Testis (tissue), 2 donors: ENCODE measurements at regions not wholly inside any gene's neighbourhood (a gene's known extent, or its start where the extent isn't known, plus 50 kb on each side); places are given as distances from the start of the nearest gene placed in this dataset.

Source experiments
- DNase-seq: peaks from one replicate; pipeline ENCODE4 v3.0.0-alpha.2; 2019
- H3K27ac ChIP-seq, 2 donors: fragments of 200-600 bp; sonication (generic); one replicate each; pipeline ENCODE4 v1.5.1; 2019
- H3K27me3 ChIP-seq: fragments of 200-600 bp; sonication (generic); one replicate; pipeline ENCODE4 v1.5.1; 2019
- H3K36me3 ChIP-seq: fragments of 200-600 bp; sonication (generic); one replicate; pipeline ENCODE4 v1.5.1; 2017; ENCODE audit warnings: low read depth; ENCODE audit errors: missing control alignments
- H3K4me1 ChIP-seq: fragments of 200-600 bp; sonication (generic); one replicate; pipeline ENCODE4 v1.5.1; 2019
- H3K4me3 ChIP-seq, 2 donors: fragments of 200-600 bp; sonication (generic); one replicate each; pipeline ENCODE4 v1.5.1; 2017 to 2019
- H3K9me3 ChIP-seq: fragments of 200-600 bp; sonication (generic); one replicate; pipeline ENCODE4 v1.5.1; 2017
- CTCF ChIP-seq, 3 experiments: fragments of 450-650 bp in 2 of 3; fragments of 200-600 bp in 1 of 3; sonication (generic) in 1 of 3; IDR thresholded peaks; one replicate each; pipeline ENCODE4 v1.5.1; 2016 to 2019; ENCODE audit warnings: antibody characterized with exemption in 3 of 3, mild to moderate bottlenecking in 2 of 3, moderate library complexity in 1 of 3
- POLR2A ChIP-seq: fragments of 450-650 bp; IDR thresholded peaks from one replicate; pipeline ENCODE4 v1.6.1; 2017; ENCODE audit warnings: antibody characterized with exemption, mild to moderate bottlenecking, moderate library complexity
- WGBS, 2 donors: methylation state at CpG; one replicate each; pipeline ENCODE4 v1.1.5; 2018; 5-methylcytosine and 5-hydroxymethylcytosine counted together
- intact Hi-C: fragments of 100-400 bp; cut with DNase I; formaldehyde crosslinking; loops from one replicate; pipeline ENCODE4 v1.15.1; 2023; ENCODE audit warnings: low total_unique reads

GRCh38 chr5:168054091-168054490 lies 237.4 kb upstream of the WWC1 start:
- peaks cover 6% of the 10 kb centered on the region for H3K4me1 ChIP-seq
- TF ChIP-seq POLR2A (no peak), CTCF (IDR thresholded peaks at IDR 0.05) (no peak)
- no peak overlapping the region for H3K27ac ChIP-seq
- H3K4me3 ChIP-seq: no peak overlapping the region
- DNase-seq: no peak
- no peaks in the 10 kb centered on the region for H3K27me3 ChIP-seq
- H3K9me3 ChIP-seq: no peaks in the 10 kb centered on the region
- WGBS, 2 donors: 72 to 73% methylated on average over 2 of the region's 2 CpGs
- intact Hi-C loops: no loop called here
- H3K36me3 ChIP-seq: no peaks in the 10 kb centered on the region

- intact Hi-C loops: no loop called here
- Histone ChIP-seq H3K27me3 (no peaks in the 10 kb centered on the region), H3K9me3 (no peaks in the 10 kb centered on the region), H3K36me3 (no peaks in the 10 kb centered on the region), H3K4me3 (no peak overlapping the region), H3K4me1 (peaks cover 6% of the 10 kb centered on the region), H3K27ac (no peak overlapping the region)
- no peak for TF ChIP-seq POLR2A
- TF ChIP-seq CTCF (IDR thresholded peaks at IDR 0.05): no peak
- 54 to 63% methylated on average over 2 to 3 of the region's 3 CpGs for WGBS, 2 donors
- DNase-seq: no peak
These were observed 236.2 kb upstream of the WWC1 start for GRCh38 chr5:168055141-168055683.

GRCh38 chr5:168055961-168056360 lies 235.5 kb upstream of the WWC1 start:
- H3K27me3 ChIP-seq: no peaks in the 10 kb centered on the region
- H3K4me1 ChIP-seq: peaks cover 6% of the 10 kb centered on the region
- no peaks in the 10 kb centered on the region for H3K9me3 ChIP-seq
- no peak for TF ChIP-seq CTCF (IDR thresholded peaks at IDR 0.05)
- TF ChIP-seq POLR2A: no peak
- 26 to 41% methylated on average over 1 of the region's 1 CpG for WGBS, 2 donors
- no peak overlapping the region for H3K4me3 ChIP-seq
- no peaks in the 10 kb centered on the region for H3K36me3 ChIP-seq
- intact Hi-C loops: no loop called here
- peak; percentile 61 for DNase-seq
- H3K27ac ChIP-seq: no peak overlapping the region

- TF ChIP-seq POLR2A: no peak
- TF ChIP-seq CTCF (IDR thresholded peaks at IDR 0.05): no peak
- WGBS, 2 donors: 93 to 97% methylated on average over 1 of the region's 1 CpG
- intact Hi-C loops: no loop called here
These were observed 234.8 kb upstream of the WWC1 start for GRCh38 chr5:168056499-168057182.

GRCh38 chr5:168057905-168058304 lies 233.5 kb upstream of the WWC1 start:
- WGBS, 2 donors: 55 to 71% methylated on average over 7 of the region's 7 CpGs
- TF ChIP-seq POLR2A (no peak), CTCF (IDR thresholded peaks at IDR 0.05) (no peak)
- H3K36me3 ChIP-seq: no peaks in the 10 kb centered on the region
- DNase-seq: no peak
- no peak overlapping the region for H3K27ac ChIP-seq
- H3K4me3 ChIP-seq: no peak overlapping the region
- H3K9me3 ChIP-seq: no peaks in the 10 kb centered on the region
- intact Hi-C loops: no loop called here
- H3K4me1 ChIP-seq: peaks cover 6% of the 10 kb centered on the region
- no peaks in the 10 kb centered on the region for H3K27me3 ChIP-seq

More at GRCh38 chr5:168056499-168057182, 234.8 kb upstream of the WWC1 start:
- peaks cover 6% of the 10 kb centered on the region for H3K4me1 ChIP-seq
- H3K9me3 ChIP-seq: no peaks in the 10 kb centered on the region
- DNase-seq: no peak
- no peaks in the 10 kb centered on the region for H3K36me3 ChIP-seq
- no peak overlapping the region for H3K27ac ChIP-seq
- no peak overlapping the region for H3K4me3 ChIP-seq
- H3K27me3 ChIP-seq: no peaks in the 10 kb centered on the region
